C4-2B (cell line): ENCODE measurements at regions not wholly inside any gene's neighbourhood (a gene's known extent, or its start where the extent isn't known, plus 50 kb on each side); places are given as distances from the start of the nearest gene placed in this dataset.
"Not testable (repeated sequence)": the region's sequence is repeated elsewhere in the genome, so short reads cannot be mapped to it uniquely, and the experiment has no call there.

Source experiments
- H3K27ac ChIP-seq: fragments of 450-650 bp; 2 replicates; pipeline ENCODE4 v1.5.1; 2017
- ZFX ChIP-seq: fragments of 450-650 bp; IDR thresholded peaks from 2 replicates; pipeline ENCODE4 v1.6.1; 2017
- TF ChIP-seq, protein P1 (sequence below): fragments of 450-650 bp; conservative IDR thresholded peaks from 2 replicates; pipeline ENCODE4 v1.5.1; 2017; ENCODE audit warnings: mild to moderate bottlenecking

DNA sequence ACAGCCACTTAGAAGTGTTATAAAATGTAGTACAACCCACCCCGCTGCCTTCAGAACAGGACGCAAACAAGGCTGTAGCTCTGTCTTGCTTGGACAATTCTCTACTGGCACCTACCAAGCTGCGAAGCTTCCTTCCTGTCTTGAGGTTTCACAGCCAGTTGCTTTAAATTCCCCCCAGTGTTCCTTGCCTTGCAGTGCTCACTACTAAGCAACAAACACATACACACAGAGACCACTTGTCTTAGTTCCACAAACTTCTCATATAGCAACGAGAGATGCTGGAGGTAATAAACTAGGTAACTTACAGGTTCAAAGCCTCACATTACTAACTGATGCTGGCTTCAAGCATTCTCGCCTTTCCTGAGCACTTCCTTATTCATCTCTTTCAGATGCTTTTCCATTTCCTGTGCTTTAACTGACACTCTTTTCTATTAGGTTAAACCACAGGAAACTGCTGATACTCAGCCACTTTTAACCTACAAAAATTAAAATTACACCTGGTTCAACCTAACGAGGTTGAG, 91.5 kb upstream of the PTGDR start:
- no peak for TF ChIP-seq ZFX
- TF ChIP-seq, protein P1, sequence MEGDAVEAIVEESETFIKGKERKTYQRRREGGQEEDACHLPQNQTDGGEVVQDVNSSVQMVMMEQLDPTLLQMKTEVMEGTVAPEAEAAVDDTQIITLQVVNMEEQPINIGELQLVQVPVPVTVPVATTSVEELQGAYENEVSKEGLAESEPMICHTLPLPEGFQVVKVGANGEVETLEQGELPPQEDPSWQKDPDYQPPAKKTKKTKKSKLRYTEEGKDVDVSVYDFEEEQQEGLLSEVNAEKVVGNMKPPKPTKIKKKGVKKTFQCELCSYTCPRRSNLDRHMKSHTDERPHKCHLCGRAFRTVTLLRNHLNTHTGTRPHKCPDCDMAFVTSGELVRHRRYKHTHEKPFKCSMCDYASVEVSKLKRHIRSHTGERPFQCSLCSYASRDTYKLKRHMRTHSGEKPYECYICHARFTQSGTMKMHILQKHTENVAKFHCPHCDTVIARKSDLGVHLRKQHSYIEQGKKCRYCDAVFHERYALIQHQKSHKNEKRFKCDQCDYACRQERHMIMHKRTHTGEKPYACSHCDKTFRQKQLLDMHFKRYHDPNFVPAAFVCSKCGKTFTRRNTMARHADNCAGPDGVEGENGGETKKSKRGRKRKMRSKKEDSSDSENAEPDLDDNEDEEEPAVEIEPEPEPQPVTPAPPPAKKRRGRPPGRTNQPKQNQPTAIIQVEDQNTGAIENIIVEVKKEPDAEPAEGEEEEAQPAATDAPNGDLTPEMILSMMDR = no peak
- H3K27ac ChIP-seq = no peak overlapping the region

DNA sequence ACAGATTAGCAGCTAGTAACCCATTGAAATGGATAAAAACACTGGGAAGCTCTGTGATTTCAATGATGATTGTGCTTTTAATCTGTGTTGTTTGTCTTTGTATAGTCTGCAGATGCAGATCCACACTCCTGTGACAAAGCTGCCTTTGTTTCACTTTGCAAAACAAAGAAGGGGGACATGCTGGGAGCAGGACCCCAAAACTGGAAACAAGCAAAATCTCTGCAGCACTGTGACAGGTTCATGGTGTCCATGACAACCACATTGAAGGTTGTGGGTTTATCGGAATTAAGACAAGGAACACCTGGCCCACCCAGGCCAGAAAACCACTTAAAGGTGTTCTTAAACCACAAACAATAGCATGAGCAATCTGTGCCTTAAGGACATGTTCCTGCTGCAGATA, 95.6 kb upstream of the PTGDR start:
- H3K27ac ChIP-seq = not testable (repeated sequence)

DNA sequence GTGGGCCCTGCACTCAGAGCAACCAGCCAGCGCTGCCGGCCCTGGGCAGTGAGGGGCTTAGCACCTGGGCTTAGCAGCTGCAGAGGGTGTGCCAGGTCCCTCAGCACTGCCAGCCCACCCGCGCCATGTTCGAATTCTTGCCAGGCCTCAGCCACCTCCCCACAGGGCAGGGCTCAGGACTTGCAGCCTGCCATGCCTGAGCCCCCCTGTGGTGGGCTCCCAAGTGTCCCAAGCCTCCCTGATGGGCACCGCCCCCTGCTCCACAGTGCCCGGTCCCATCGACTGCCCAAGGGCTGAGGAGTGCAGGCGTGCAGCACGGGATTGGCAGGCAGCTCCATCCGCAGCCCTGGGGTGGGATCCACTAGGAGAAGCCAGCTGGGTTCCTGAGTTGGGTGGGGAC, 98.0 kb upstream of the NID2 start:
- no peak for TF ChIP-seq ZFX
- TF ChIP-seq, protein P1 = no peak
- no peak overlapping the region for H3K27ac ChIP-seq

DNA sequence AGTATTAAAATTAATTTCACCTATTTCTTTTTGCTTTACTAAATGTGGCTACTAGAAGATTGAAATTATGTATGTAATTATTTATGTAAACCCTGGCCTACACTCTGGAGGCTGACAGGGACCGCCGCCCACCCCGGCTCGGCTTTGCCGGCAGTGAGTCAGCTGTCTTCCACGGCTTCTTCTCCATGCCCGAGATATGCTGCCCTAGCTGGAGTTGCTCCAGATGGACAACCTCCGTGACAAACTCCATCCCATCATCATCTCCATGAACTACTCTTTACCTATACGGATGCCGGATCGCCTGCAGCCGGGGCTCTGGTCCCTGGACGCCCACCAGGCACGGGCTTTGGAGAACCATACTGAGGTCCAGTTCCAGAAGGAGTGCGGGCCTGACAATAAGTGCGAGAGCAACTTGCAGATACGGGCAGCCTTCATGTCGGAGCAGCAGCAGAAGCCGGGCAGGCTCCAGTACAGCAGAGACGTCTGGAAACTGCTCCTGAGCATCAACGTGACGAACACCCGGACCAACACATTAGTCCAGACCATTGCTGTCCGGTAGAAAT, 86.9 kb upstream of the NID2 start:
- H3K27ac ChIP-seq = no peak overlapping the region

DNA sequence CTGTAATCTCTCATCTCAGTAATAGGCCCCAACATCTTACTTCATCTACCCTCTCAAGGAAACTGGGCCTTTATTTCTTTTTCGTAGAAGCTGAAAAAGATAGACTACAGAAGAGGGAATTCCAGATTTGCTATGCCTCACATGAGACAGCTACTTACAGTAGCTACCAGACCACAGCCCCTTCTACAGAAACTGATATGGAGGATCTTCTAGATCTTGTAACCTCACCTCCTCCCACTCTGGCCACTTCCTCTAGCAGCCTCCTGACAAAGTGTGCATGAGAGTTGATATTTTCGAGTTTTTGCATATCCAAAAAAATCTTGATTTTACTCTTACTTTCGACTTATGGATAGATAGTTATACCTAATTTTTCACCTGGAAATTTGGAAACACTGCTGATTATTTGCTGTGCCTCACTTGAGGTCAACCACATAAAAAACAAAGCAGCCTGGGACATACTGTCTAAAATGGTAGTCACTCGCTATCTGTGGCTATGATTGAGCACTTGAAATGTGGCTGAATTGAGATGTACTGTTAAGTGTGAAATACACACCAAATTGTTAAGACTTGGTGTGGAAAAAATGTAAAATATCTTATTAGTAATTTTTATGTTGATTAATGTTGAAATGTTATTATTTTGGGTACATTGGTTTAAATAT, 86.3 kb upstream of the NID2 start:
- no peak overlapping the region for H3K27ac ChIP-seq
- TF ChIP-seq, protein P1 = no peak
- TF ChIP-seq ZFX = no peak

More for the DNA sequence above, 86.9 kb upstream of the NID2 start:
- TF ChIP-seq, protein P1 = no peak
- TF ChIP-seq ZFX = no peak

DNA sequence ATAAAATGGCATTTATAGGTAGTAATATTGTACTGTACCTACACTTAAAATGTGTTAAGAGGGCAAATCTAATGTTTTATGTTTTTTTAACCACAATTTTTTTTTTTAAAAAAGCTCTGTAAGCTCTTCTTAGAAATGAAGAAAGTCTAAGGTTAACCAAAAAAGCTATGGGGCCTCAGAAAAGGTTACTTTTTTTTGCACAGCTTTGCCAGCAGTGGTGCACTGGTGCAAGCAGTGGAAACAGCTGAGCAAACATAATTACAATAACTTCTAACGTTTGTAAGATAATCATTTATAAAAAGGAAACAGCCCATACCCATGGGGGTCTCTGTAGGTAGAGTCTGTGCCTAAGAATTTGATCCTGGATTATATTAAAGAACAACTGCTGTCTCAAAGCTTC, 85.1 kb upstream of the NID2 start:
- no peak overlapping the region for H3K27ac ChIP-seq
- no peak for TF ChIP-seq ZFX
- TF ChIP-seq, protein P1 = no peak

DNA sequence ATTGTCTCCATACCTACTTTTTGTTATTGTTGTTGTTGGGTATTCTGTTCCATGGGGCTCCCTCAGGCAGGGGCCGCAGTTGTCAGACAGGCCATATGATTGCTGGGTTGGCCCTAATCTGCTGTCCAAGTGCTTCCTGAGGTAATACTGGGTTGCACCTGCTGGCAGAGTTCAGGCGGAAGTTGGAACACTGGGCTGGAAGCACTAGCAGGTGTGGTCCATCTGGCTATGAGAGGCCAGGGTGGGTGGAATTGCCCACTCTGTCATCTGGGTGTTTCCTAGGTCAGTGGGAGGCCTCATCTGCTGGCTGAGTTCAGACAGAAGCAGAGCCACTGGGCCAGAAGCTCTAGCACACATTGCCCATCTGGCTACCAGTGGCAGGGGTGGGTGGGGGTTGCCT, 81.3 kb upstream of the NID2 start:
- H3K27ac ChIP-seq = no peak overlapping the region
- TF ChIP-seq ZFX = no peak
- TF ChIP-seq, protein P1 = no peak

DNA sequence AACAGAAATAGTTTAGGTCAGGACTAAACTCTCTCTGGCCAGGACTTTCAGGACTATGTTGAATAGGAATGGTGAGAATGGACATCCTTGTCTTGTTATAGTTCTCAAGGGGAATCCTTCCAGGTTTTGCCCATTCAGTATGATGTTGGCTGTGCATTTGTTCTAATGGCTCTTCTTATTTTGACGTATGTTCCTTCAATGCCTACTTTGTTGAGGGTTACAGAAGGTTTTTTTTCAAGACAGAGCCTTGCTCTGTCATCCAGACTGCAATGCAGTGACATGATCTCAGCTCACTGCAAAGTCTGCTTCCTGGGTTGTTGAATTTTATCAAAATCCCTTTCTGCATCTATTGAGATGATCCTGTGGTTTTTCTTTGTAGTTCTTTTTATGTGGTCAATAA, 79.5 kb upstream of the NID2 start:
- no peak for TF ChIP-seq ZFX
- TF ChIP-seq, protein P1 = no peak
- no peak overlapping the region for H3K27ac ChIP-seq
